ENCODE measurements at regions not wholly inside any gene's neighbourhood (a gene's known extent, or its start where the extent isn't known, plus 50 kb on each side); places are given as distances from the start of the nearest gene placed in this dataset.

DNA sequence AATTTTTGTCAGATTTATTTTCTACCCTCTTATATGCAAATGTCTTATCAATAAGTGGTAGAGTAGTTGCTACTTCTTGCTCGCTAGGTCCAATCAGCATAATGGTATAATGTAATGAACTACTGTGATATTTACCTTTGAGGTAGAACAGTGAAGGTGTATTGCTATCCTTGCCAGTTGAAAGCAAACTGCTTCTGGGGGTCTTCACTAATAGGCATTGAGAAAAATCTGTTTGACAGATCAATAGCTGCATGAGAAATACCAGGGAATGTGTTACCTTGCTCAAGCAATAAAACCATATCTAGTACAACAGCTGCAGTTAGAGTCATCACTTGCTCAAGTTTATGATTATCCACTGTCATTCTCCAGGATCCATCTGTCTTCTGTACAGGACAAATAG, 50.1 kb upstream of the EFEMP1 start:
- DNase-seq = no peak

DNA sequence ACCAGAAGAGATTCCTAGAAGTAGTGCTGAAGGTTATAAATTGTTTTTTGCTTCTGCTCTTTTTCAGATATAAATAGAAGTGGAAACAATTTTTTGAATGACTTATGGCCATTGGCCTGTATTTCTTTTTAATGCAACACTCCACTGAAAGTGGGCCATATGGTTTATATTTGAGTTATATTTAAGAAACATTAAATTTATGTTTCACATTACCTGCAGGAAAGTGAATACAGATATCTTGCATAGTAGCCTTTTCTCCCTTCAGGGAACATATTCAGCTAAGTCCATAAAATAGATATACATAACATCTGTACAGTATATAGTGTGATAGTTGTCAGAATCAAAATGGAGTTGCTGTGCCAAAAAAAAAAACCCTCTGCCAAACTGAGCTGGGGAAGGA, 53.1 kb upstream of the EFEMP1 start:
- DNase-seq = no peak

DNA sequence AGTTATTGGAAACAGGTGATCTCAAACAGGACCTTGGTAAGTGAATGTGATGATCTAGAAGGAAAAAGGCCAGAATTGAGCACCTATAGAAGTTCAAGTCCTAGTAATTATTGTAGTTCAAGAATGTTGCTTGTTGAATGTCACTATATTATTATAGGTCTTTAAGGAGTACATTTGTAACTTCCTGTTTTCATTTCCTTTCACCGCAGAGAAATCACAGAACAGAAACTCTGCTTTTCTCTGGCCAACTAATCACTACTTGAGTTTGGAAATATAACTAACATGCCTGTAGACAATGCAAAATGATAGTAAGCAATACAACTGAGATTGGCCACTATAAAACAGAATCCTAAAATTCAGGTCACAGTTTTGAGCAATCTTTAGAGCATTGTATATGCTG, 61.8 kb upstream of the EFEMP1 start:
- DNase-seq = peak in 3 of 4 experiments; percentile 15 to 44 (median 33)

DNA sequence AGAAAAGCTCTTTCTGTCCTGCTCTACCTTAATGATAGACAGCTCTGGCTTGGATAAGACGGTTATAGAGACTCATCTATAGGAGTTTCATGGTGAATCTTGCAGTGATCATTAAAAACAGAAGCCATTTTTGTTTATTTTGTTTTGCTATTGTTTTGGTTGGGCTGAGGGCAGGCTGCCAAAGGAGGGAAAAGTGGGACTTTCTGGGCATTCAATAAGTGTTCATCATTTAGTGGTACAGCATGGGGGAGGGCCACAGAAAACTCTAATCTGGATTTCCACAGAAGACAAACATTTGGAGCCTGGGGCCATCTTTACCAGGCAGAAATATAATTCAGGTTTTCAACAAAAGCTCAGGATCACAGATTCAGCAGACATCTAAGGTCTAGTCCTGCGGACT, 62.4 kb upstream of the EFEMP1 start:
- no peak for DNase-seq

DNA sequence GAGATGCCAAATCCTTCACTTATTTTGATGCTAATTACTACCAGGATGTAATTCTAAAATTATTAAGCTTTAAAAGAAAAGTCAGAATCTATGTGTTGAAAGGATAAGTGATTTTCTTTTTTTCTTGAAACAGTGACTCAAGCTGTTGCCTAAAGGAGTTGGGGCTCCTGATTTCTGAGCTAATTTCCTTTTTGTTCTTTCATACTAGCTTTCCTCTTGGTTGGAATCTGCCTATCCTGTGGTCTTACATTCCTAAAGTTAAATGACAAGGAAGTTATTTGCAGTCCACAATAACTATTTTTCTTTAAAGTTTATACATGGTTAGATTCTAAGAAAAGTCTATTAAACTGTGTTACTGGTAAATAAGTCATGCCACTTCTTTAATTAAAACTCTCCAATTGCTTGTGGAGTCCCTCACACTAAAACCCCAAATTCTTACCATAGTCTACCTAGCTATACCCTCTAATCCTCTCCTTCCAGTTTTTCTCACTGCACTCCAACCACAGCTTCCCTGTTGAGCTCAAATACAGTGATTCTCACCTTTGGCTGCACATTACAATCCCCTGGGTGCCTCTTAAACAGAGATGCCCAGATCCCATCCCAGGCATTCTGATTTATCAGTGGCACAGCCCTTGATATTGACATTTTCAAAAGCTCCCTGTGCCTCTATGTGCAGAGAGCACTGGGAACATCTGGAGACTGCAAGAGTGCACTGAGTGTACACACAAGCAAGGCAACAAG, 63.3 kb upstream of the EFEMP1 start:
- no peak for DNase-seq

DNA sequence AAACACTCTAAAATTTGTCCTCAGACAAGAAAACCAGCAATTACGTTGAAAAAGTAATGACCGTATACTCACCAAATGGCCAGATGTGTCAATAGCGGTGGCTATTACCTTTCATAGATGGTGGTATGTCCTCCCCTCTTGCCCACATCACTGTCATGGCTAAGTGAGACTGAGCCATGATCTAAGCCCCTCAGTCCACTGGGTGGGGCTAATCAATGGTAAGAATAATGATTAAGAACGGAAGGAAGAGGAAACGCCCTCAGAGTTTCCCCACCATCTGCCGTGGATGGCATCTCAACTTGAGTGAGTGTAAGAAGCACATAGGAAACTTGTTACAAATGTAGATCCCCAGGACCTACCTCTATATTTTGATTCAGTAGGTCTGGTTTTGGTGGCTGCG, 65.8 kb upstream of the EFEMP1 start:
- DNase-seq = no peak

DNA sequence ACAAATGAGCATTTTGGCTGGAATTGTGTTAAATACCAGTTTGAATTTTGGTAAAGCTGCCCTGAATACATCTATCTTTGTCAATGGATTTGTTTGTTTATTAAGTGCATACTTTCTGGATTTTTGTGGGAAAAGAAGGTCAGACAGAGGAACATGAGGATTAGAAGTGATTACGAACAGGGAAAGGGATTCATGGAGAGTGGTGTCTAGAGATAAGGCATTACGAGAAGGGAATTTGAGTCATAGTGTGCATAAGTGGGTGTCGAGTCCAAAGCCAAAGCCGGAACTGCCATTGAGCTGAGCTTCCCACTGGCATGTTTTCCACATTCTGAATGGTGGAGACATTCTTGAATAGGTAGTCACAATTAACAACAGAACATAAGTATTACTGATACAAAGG, 68.9 kb upstream of the EFEMP1 start:
- DNase-seq = no peak

DNA sequence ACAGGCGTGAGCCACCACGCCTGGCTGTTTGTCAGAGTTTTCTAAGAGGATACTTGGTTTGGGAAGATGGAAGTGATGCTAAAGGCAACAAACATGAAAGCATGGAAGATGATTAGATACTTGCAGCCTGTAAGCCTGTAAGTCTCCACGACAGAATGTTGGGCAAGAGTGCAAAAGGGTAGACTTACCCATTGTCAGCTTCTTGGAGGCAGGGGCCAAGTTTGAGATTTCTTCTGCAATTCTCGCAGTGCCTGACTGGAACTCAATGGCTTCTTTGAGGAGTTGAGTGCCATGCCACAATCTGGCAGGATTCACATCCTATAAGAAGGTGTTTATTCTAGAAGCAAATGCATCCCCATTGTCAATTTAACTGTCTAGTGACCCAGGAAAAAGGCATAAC, 70.1 kb upstream of the EFEMP1 start:
- no peak for DNase-seq

DNA sequence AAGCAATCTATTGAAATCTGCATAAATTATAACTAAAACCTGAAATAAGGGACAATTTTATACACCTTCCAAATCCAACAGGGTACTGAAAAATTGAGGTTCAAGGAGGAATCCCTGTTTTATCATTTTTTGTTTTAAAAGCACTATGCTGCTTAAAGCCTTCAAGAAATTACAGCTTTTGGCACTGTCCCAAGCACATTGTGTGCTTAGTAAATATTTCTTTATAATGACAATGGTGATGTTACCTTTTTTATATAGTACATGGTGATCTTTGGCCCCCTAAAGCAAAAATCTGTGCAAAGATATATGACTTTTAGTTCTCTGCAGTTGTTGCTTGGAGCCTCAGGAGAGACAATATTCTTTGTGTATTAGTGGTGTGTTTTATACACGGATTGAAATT, 71.6 kb upstream of the EFEMP1 start:
- no peak for DNase-seq

DNA sequence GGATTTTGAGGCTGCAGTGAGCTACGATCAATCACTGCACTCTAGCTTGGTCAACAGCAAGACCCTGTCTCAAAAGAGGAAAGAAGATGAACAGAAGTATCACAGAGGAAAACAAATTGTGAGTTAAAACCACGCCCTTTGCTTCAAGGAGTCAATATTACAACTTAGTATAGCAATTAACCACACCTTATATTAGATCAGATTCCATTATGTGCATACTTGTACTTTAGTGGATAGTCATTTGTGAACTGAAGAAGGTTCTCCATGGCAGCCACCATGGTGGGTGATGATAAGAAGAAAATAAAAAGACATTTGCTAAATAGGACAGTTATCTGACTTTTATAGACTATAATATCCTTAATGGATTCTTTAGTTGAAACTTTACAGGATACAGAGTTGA, 72.3 kb upstream of the EFEMP1 start:
- DNase-seq = no peak

DNA sequence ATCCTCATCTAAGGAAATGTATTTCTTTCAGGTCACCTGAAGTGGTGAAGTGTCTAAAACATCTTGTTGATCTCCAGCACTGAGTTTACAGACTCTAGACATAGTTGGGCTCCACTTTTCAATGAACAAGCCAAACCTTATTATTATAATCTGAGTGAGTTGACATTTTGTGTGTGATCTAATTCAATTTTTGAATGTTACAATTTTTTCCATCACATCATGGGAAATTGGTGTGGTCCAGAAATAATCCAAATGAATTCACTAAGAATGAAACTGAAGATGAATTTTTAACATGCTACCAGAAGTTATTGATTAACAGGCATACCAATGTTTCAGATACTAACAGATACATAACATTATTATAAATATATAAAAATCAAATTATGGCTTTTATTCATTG, 75.6 kb upstream of the EFEMP1 start:
- DNase-seq = no peak

DNA sequence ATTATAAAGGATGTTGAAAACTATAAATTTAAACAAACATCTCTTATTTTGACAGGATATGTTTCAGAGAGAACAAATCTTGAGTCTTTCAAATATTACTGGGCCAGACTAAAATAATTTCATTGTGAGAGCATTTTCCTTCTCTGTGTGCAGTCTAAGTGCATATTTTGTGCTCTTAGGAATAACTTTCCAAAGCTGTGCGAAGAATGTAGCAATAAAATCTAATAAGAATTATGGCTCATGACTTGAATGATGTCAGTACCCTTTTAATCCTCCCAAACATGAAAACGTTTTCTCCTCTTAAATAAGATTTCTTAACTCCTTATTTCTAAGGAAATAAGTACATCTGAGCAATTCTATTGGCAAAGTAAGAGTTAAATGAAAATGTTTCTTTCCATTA, 76.2 kb upstream of the EFEMP1 start:
- no peak for DNase-seq

DNA sequence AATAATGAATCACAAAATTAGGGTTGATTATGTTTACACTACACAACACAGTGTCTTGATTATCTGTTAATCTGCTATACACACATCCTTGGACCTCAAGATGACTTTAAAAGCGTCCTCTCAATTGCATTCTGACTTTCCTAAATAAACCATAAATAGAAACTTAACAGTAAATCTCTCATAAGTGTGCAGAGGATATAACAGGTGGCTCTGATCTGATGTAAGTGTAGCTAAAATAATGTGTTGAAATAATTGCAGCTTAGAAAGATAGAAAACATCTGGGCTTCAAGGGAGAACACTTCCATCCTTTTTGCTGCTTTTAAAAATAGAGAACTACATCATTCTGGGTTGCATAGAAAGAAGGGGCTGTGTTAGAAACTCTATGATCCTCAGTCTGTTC, 78.4 kb upstream of the EFEMP1 start:
- no peak for DNase-seq

DNA sequence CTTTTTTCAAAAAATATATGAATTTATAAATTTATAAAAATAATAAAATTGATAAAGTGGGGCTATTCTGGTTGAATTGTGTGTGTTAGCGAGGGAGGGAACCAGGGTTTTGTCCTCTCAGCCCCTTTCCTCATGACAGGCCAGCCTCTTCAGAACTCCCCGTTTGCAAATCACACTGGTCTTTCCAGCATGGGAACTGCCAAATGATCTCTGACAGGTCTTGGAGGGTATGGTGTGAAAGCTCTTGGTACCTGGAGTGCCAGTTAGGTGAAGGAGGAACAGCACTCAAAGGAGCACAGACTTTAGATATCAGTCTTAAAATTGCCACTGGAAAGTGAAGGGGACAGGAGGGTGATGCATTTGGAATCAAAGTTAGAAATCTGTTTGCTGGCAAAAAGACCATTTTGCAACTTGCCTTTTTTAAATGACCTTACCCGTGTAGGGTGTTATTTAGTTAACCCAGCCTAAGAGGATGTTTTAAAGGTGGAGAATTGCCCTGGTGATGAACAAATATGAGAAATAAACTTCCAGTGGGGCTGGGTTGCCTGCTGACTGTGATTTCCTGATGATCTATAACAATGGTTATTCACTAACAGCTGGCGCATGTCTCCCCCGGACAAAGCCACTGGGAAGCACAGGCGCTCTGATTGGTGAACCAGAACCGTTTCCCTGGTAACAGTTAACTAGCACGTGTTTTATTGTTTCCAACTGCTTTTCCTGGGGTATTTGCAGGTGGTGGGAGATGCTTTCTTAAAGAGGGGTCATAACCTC, 85.3 kb upstream of the EFEMP1 start:
- no peak for DNase-seq

DNA sequence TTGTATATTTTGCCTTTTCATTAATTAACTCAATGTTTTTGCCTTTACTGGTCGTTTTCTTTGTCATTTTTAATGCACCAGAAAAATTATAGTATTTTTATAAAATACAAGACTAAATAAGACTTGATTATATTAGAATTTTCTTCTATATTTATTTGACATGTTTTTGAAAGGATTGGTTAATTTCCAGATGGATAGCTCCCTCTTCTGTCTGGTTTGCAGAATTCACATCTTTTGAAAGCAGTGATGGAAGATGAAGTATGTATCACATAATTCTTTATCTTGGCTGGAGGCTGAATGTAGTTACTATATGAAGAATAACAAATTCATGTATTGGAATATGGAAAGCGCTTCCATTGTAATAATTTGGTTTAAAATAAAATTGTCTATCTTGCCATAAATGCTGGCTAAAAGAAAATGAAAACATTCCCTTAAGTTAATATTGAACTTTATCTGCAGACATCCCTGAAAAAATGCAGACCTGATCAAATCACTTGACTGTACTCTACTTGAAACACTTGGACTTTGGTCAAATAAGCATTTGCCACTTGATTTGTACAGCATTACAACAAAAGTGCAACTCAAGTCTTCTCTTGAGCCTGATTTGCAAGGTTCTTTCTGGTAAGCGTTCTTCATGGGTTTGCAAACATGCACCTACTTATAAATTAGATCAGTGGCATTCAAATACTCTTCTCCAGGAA, 86.3 kb upstream of the EFEMP1 start:
- peak in 2 of 4 experiments; percentile 33 to 34 for DNase-seq

DNA sequence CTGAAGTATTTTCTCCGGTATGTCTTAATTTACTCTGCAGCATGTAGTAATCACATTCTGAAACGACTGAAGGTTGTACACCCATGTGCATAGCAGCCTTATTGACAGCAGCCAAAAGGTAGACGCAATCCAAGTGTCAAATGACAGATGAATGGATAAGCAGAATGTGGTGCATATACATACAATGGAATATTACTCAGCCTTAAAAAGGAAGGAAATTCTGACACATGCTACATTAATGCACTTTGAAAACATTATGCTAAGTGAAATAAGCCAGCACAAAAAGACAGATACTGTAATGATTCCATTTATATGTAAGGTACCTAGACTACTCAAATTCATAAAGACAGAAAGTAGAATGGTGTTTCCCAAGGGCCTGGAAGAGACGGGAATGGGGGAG, 88.0 kb upstream of the EFEMP1 start:
- no peak for DNase-seq

DNA sequence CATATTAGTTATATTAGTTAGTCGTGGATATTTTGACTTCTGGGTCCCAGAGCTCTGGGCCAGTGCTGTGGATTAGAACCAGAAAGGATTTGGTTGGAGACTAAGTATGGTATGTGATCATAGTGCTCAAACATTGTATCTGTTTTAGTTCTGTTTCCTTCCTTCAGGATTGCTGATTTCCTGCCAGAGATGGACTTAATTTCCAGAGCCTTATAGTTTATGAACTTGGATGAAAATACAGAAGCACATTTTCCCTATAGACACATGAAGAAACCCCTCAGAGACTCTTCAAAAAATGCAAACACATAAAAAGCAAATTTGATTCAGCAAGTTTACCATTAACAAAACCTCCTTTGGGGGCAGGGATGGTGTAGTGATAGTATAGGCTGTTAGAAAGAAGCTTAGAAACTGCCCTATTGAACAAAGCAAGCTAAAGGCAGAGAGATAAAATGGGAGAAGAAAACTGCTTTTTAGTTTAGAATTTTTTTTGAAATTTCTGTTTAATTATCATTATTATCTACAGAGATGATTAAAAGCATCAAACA, 88.7 kb upstream of the EFEMP1 start:
- no peak for DNase-seq

DNA sequence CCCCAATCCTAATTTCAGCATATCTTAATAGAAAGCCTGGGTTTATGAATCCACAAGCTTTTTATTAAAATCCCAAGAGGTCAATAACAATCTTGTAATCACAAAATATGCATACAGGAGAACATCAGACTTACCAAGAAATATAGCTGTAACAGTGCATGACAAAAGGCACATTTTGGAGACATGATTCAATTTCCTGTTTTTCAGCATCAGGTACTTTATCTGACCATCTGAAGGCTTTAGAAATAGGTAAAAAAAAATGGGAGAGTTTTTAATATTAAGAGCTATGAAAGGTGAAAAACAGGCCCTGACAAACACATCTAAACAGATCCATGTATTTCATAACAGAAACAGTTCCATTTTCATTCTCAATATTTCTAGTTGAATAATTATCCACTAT, 89.9 kb upstream of the EFEMP1 start:
- no peak for DNase-seq

DNA sequence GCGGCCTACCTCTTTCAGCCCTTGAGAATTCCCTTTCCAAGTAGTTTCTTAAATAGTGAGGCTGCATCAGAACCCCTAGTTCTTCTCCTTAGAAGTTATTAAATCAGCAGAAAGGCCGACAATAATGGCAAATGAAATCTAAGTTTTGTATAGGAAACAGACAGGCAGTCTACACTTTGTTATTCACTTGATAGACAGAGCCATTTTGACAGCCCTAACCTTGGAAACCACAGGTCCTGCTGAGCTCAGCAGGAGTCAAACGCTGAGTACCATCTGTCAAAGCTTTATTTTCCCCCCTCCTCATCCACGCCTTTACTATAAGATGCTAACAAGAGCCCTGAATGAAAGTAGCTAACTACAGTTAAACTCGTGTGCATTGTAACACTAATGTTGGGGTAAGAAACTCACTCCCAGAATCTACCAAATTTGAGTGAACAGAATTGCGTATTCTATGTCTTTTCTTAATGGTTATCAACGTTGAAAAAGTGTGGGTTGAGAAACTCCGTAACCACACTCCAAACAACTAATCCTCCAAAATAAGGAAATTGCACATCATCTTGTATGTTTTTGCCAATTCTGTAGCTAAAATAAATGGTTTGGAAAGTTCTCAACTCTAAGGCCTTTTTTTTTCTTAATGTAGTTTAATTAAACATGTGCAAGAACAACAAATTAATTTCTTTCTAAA, 90.6 kb upstream of the EFEMP1 start:
- DNase-seq = no peak

DNA sequence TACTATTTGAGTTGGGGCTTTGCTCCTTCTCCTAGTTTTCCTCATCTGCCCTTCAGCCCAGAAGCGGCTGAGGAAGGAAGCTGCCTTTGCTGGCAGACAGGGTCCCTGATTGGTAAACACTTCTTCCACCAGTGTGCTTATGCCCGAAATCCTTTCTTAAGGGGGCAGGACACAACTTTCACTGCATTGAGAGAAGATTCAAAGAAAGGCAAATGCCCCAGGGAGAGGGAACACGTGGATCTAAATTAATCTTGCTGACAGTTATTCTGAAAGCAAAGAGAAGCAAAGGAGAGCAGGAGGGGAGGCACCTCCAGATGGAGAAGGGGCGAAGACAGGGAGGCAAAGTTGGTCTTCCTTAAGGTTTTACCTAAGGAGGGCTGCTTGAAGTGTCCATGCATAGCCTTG, 92.1 kb upstream of the EFEMP1 start:
- DNase-seq = no peak

DNA sequence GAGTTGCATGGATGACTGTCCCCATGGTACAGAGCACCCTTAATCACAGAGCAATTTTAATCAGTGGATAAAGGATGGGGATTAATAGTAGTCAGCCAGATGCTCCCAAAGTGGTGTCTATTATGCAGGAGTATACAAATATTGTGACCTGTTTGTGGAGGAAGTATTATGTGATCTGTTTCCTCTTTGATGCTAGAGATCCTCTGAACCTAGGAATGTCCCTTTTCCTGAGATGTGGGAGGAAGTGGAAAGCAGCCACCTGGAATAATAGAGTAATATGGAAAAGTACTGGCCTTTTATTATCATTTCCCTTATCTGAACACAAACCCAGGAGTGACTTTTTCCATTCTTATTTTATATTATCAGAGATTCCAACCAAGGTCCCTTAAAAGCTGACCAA, 94.2 kb upstream of the EFEMP1 start:
- DNase-seq = no peak

DNA sequence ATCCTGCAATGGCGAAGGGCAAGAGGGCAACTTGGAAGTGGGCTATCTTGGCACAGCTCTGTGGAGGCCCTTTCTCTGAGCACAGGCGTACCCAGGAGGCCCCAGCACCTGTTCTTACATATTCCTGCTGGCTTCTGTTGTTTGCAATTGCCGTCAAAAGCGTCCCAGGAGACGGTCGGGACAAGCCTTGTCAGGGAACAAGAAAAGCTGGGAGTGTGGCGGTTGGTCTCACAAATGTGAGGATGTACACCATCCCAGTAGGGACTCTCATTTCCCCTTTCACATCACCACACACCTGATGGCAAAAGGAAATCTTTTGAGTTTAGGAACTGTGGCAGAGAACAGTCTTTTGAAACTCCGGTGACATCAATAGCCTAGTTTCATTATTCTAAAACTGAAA, 94.7 kb upstream of the EFEMP1 start:
- DNase-seq = no peak

DNA sequence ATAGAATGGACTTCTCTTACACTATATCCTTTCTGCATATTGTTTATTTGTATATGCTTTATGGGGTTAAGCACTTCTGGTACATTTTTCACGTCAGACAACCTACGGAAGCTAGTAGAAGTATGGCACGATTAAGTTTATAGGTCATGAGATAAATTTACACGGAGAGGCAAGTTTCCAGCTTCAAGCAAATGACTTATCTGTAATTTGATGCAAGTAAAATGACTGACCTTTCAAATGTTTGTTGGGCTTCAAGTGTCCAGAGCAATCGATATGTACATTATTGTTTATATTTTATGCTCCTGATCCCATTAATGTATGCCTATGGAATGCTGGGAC, 97.5 kb upstream of the EFEMP1 start:
- no peak for DNase-seq
